GM18870 (cell line): ENCODE measurements at regions not wholly inside any gene's neighbourhood (a gene's known extent, or its start where the extent isn't known, plus 50 kb on each side); places are given as distances from the start of the nearest gene placed in this dataset.

ENCODE experiments used
- ATAC-seq: cut with Tn5 transposase; IDR thresholded peaks from one replicate; pipeline ENCODE4 v1.9.1; 2021; ENCODE audit warnings: moderate library complexity; ENCODE audit not compliant: unreplicated experiment

DNA sequence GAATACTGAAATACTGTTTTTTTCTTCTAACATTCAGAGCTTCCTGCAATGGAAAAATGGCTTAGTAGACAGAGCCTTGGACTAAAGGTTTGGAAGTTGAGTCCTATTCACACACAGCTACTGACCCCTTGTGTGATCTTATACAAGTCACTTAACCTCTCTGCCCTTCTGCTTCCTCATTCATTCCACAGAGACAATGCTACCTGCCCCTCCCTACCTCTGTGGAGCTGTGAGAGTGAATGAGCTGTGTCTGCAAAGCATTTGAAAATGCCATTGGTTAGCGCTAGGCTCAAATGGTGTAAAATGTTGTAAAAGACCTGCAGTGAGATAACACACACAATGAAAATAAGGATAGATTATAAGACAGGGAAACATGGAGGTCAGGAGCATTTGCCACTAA is 214.4 kb downstream of the BARHL2 start:
- no peak for ATAC-seq

DNA sequence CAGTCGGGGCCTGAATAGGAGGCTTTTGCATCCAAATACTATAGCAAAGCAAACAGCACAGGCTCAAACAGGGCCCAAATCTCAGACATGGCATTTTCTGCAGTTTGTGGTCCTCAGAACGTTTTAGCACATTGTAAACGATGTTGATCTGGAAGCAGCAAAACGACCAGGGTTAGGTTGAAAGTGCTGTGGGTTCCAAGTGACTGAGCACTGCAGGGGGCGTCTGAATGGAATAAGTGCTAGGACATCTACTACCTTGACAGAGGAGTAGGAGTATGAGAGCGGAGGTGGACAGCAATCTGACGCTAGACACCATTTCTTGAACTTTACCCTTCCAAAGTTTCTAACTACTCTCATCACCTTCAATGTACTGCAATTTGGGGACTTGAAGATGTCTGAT is 214.9 kb downstream of the BARHL2 start:
- no peak for ATAC-seq

DNA sequence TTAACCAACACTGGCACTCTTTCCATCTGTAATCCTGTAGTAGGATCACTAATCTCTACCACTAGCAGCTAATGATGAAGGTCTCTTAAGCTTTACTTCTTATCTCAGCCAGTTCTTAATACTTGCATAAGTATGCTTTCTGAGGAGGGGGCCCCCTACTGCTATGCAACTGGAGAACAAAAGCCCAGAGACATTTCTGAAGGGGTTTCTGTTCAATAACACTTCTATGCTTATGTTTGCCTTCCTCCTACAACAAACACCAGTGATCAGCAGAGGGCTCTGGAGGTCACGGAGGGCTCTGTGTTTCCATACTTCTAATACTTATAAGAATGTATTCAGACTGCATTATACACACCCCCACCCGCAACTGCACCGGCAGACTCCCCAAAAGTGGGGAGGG is 215.8 kb downstream of the BARHL2 start:
- ATAC-seq: no peak

DNA sequence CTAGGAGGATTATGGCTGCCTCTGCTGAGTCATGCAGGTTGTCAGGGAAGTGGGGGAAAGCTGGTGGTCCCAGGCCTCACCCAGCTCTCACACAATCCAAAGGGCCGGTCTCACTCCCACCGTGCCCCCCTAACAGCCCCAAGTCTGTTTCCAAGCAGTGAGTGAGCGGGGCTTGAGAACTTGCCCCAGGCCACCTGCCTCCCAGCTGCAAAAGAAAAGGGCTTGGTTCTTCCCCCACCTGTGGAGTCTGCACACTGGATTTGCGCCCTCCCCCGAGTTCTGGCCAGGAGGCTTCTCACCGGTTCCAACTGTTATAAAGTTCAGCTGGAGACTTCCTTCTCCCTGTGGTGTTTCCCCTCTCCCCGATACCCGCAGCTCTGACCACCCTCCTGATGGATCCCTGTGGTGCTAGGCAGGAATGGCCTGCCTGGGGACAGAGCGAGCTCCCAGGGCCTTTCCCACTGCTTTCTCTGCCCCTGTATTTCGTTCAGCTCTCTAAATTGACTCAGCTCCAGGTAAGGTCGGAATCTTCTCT is 222.3 kb downstream of the BARHL2 start:
- no peak for ATAC-seq

DNA sequence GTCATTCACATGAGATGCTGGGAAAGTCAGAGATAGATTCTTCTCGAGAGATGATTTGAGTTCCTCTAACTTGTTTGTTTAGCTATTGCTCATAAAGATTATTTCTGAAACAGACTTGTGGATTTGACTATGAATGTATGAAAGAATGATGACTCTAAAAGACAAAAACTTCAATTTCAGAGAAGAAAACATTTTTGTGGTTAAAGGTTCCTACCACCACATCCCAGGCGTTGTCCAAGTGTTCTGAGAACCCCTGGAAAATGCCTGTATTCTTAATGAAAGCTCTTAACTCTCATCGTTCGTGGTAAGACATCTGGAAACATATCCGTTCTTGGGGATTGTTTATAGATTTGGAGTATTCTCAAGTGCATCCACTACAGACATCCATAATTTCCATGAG is 228.7 kb downstream of the BARHL2 start:
- ATAC-seq: no peak

DNA sequence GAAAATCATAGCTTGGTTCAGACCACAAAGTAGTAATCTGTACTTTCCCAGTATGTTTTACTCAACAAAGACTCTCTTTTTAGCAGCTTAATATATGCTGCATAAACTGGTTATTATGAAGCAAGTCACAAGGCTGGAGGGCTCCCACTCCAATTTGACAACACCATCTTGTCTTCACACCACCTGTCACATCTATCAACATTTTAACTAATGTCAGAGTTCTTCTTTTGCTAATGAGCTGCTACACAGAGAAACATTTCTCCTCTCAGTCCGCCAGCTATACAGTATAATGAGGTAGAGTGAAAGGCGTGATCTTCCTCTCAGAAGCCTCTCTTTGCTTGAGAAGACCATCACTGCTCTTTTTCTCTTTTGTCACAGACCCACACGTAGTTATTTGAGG is 230.1 kb downstream of the BARHL2 start:
- ATAC-seq: no peak

DNA sequence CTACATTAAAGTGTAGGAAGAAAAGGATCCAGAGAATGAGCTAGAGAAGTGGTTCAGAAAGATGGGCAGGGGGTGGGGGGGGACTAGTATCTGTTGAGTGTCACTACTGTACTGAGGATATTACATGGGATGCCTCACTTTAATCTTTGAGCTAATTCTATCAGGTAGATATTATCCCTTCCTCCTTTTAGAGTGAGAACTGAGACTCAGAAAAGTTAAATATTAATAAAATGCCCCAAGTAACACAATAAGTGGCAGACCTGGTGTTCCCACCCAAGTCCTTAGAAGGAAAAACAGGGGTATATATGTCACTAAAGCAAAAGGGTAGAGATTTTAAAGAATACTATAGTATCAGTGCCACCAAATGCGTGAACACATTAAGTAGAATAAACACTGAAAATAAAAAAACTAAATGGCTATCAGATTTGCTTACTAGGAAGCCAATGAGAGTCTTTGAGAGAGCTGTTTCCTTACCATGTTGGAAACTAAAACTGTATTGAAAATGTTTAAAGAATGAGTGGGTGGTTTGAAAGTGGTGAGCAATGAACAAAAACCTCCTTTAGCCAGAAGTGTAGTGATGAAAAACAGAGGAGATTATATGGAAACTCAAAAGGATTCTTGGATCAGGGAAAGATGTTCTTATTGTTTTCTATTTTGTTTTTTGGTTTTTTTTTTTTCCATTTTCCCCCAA is 230.8 kb downstream of the BARHL2 start:
- ATAC-seq: no peak

DNA sequence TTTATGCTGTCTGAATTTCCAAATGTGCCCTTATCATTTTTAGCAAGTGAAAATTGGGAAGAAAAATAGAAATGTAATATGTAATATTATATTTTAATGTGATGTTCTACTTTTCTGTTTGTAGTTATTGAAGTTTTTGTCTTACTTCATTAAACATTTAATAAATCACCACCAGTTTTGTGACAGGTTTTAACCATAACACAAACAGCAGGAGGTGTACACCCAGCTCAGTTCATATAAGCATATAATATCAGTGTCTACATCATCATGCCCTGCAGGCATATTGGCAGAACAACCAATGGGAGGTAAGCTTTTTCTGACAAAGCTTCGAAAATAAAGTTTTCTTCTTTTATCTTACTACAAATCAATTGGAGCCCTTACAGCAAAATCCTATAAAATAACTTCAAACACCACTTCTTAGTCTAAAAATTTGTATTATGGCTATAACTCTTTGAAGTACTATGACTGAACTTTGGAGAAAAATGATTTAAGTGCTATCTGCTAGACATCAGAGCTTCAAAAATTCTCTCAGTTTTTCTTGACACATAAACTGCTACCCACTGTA is 236.7 kb downstream of the BARHL2 start:
- no peak for ATAC-seq

DNA sequence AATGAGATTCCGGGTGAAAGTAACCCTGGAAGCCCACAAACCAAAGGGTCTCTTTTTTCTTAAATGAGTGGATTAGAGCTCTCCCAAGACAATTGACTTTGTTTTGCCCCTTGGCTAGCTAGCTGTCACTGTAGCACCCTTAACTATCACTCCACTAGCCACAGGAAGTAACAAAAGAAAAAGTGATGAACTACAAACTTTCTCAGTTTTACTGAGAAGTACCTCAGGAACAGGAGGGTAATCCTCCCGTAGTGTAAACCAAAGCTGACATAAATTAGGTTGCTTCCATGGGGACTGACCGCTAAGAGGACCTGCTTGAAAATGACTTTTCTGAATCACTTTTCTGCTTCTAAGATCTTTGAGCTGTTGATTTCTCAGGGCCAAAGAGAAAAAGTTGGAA is 240.1 kb downstream of the BARHL2 start:
- ATAC-seq: no peak

DNA sequence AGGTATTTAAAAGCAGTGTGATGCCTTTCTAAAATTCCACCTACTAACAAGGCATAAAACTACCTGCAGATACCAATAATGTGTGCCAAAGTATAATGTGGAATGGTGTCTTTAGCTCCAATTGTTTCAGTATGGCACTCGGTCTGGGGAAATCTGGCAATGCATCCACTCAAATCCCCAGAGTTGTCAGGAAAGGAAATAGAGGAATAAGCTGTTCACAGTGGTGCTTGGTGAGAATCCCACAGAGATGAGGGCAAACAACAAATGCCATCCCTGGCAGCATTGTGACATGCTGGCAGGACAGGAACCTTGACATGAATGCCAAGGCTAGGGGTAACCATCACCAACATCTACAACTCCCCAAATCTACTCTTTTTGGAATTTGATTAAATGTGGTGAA is 240.7 kb downstream of the BARHL2 start:
- ATAC-seq: no peak

DNA sequence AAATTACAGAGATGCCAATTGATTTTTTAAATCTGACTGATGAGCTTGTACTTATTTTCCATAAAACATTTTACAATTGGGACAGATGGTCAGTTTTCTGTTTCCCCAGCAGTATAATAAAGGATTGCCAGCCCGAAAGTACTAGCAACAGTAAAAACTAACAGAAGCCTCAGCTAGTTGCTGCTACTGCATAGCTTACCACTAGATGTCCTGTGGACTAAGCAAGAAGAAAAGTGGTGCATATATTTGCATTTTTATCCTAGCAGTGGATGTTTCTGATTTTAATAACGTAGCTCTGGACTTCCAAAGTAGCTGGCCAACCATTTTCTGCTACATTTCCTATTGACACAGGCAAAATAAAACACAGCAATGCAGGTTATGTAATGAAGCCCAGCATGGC is 241.5 kb downstream of the BARHL2 start:
- no peak for ATAC-seq

DNA sequence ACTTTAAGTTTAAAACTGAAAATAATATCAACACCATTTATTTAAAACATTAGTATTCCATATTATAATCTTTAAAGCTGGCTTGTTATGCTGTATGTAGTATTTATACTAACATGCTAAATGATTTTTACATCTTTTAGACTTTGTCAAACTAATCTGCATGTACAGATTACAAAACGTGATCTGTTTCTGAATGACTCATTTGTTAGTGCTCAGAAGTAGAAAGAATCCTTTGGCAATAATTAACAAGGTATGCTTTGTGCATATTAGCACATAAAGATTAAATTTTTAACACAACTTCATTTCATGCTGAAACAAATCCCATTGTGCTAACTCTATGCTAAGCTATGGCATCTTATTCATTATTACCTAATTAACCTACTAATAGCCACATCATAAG is 242.4 kb downstream of the BARHL2 start:
- no peak for ATAC-seq

DNA sequence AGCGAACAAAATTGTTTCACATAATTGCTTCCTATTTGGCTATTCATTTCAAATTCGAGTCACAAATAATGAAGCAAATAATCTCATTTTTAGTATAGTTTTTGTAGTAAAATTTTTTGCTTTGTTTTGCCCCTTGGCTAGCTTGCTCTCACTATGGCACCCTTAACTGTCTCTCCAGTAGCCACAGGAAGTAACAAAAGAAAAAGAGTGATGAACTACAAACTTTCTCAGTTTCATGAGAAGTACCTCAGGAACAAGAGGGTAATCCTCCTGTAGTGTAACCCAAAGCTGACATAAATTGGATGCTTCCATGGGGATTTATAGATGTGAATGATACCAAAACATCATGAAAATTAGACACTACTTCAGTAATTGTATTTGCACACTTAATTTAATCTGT is 242.9 kb downstream of the BARHL2 start:
- no peak for ATAC-seq

DNA sequence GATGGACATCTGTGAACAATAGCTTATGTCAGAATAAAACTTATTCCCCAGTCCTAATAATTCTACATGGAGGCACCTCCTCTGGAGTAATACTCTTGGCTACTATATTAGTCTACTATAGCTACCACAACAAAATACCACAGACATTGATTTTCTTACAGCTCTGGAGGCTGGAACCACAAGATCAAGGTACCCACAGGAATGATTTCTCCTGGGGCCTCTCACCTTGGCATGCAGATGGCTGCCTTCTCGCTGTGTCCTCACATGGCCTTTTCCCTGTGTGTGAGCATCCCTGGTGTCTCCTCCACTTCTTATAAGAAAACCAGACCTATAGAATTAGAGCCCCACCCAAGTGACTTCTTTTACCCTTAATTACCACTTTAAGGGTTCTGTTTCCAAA is 244.3 kb downstream of the BARHL2 start:
- no peak for ATAC-seq

DNA sequence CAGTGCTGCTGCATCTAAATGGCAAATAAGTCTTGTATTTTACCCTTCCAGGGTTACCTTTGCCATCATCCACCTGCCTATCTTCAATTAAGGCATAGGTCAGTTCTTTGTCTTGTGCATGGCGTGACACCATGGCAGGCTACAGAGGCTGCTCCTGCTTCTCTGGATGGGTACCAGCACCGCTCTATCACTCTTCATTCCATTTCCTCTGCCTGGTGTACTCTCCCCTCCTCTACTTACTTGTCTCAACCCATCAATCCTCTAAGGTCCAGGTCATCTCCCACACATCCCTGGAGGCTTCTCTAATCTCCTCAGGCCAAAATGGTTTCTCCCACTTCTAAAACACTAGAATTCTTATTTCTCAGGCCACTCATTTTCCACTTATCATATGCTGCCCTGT is 257.5 kb downstream of the BARHL2 start:
- ATAC-seq: no peak

DNA sequence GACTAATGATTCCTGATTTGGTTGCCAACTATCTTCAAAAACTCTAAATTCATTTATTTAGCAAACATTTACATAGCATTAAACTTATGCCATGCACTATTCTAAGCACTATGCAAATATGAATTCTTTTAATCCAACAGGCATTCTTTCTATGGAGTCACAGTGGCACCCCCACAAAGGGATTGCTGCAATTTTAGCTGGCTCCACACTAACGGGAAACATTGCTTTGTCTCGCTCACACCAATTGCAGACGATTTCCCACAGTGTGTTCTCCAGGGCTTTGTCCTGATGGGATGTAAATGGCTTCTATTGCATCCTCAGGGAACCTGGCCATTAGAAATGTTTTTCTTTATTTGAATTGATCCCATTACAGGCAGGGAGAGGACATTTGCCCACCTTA is 259.1 kb downstream of the BARHL2 start:
- no peak for ATAC-seq

DNA sequence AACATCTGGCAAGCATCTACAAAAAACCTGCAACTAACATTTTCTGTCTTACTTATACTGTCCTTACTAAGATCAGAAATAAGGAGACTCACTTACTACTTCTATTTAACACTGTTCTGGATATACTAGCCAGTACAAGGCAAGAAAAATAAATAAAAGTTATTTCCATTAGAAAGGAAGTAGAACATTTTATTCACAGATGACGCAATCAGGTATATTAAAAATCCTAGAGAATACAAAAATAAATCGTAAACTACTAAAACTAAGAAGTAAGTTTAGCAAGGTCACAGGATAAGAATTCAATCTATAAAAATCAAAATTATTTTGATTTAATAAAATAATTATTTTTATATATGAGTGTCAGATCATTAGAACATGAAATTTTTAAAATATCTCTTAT is 264.6 kb downstream of the BARHL2 start:
- no peak for ATAC-seq

DNA sequence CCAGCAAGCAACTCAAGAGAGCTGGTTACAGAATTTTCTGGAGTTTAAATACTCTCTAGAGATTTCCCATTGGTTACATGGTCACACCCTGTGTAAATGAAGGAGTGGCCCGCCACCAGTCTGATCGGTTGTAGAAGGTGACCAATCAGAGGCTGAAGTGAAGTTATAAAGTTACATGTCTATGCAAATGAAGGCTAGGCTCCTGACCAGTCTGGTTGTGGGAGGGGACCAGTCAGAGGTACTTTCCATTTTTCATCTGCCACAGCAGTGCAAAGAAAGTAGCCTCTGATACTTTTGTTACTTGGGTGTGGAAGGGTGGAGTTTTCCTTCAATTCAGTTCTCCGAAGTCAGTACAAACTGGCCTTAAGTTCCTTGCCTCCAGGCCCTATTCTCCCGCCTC is 273.7 kb downstream of the BARHL2 start:
- no peak for ATAC-seq

DNA sequence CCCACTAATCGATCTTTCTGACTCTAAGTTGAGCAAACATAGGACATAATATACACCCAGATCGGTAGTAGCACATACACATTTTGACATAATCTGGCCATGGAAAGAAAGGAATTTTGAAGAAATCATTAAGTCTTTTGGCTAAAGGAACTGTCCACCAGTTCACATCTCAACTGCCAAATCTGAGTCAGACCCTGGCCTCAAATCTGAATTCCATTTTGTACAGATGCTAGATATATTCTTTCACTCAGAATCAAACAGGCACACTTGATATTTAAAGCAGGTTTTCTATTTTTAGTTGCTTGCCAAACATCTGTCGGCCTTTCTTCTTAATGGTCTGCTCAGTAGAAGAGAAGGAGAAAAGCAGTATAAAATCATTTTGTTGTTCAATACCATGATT is 281.8 kb downstream of the BARHL2 start:
- ATAC-seq: no peak

DNA sequence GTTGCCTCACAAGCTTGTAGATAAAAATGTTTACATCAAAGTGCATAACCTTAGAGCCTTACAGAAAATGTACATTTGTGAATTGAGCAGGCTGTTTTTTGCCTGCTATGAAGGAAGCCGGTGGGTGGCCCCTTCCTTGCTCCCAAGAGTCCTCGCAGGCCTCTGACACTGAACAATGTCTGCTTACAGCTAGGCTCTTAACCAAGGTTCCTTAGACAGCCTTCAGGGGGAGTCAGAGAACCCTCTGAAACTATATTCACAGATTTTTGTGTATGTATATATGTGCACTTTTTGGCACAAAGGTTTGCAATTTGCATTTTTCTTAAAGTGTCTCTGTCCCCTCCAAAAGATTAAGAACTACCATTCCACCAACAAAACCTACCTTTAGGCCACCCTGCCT is 282.6 kb downstream of the BARHL2 start:
- no peak for ATAC-seq

DNA sequence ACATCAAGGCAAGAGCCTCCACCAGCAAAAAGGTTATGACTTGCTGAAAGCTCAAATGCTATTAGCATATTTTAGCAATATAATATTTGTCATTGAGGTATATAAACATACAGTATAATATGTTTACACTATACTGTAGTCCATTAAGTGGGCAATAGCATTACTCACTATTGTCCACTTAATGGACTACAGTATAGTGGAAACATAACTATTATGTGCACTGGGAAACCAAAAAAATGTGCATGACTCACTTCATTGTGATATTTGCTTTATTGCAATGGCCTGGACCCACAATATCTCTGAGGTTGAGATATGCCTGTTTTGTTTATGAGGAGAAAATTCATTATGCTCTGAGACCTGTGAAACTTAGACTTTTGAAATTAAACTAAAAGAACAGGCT is 300.0 kb downstream of the BARHL2 start:
- no peak for ATAC-seq

DNA sequence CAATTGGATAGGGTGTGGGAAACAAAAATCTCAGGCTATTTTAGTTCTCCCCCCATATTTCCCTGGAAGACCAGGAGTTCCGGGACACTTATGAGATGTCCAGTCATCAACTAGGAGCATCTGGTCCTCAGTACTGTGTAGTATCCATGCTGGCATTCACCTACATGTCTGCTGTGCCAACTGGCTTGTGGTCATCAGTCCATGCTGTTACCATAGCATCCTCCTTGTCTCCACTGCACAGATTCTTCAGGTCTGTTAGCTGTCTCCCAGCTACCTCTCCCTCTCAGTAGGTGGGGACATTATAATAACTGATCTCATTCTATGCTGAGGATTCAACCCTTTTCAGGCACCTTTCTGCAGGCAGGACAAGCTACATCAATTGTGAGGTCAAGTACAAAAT is 302.9 kb downstream of the BARHL2 start:
- no peak for ATAC-seq

DNA sequence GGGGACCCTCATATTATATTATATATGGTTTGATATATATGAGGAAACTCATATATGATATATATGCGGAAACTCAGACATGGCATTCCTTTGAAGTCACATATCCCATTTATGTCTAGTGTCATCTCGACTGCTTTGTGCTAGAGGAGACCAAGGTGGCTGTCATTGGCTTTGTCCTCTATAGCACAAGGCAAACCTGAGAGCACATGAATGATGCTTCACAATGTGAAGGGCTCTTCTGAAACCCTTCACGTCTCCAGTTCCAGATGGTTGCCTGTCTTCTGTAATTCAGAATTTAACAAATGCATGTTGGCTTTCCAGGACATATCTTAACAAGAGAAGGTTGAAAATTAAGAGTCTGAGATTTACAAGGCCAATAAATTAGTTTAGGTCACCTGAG is 303.6 kb downstream of the BARHL2 start:
- ATAC-seq: no peak
